Nephron (organoid): ENCODE measurements at regions not wholly inside any gene's neighbourhood (a gene's known extent, or its start where the extent isn't known, plus 50 kb on each side); places are given as distances from the start of the nearest gene placed in this dataset.
"Not testable (repeated sequence)": the region's sequence is repeated elsewhere in the genome, so short reads cannot be mapped to it uniquely, and the experiment has no call there.

Experiments used
- H3K27ac Mint-ChIP-seq, 3 experiments: 2 replicates each; pipeline ENCODE4 v1.8.0; 2020; ENCODE audit warnings: mixed read lengths in 3 of 3, mild to moderate bottlenecking in 2 of 3, moderate library complexity in 1 of 3
- H3K27me3 Mint-ChIP-seq: 2 replicates; pipeline ENCODE4 v1.8.0; 2021; ENCODE audit warnings: low read depth, mild to moderate bottlenecking, moderate library complexity, mixed read lengths
- H3K36me3 Mint-ChIP-seq: 2 replicates; pipeline ENCODE4 v1.8.0; 2020; ENCODE audit warnings: low read depth, mixed read lengths
- H3K4me1 Mint-ChIP-seq: 2 replicates; pipeline ENCODE4 v1.8.0; 2020; ENCODE audit warnings: mixed read lengths
- H3K4me3 Mint-ChIP-seq, 3 experiments: 2 replicates each; pipeline ENCODE4 v1.8.0; 2020; ENCODE audit warnings: mild to moderate bottlenecking in 3 of 3, mixed read lengths in 3 of 3, moderate library complexity in 2 of 3
- H3K9me3 Mint-ChIP-seq: 2 replicates; pipeline ENCODE4 v1.8.0; 2020; ENCODE audit warnings: mixed read lengths
- TF ChIP-seq, protein P1 (sequence below), 3 experiments: fragments of 200-600 bp; sonication (generic); IDR thresholded peaks; one replicate each; pipeline ENCODE4 v1.5.0; 2021; ENCODE audit warnings: antibody characterized with exemption in 3 of 3; ENCODE audit not compliant: unreplicated experiment in 3 of 3

DNA sequence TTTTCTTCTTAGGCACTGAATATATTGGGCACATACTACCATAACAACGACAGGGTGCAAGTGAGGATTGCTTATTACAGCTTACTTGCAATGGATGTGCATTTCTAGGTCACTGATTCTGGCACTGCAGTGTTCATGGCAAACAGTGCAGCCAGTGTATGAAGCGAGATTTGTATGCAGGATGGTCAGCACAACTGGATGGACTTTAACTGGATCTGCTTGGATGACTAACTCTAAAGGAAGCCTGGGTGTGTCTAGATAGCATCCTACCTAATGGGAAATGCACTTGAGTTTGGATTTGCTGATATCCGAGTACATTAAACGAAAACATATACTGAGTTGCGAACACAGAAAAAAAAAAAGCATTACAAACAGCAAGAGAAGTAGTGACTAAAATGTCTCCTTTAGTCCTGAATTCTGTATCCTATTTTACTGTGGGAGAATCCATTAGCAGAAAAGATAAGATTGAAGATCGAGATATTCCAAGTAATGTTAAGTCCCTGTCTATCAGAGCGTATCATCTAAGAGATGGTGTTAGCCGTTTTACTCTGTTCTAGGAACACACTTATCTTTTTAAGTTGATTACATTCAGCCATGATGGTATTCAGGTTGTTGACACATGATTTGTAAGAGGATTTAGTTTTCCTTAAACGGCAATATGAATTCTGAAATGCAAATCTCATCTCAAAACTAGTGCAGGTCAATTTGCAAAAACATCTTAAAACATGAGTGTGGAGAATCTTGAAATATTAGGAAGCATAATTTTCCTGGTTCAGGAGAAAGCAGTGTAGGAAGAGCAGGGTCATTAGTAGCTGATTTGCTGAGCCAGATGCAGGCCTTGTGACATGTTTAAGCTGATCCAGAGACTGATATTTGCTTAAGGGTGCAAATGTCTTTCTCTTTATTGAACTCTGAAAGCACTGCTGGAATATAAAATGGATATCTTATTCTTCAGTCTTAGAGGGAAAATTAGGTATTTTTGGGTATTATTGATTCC lies 142.6 kb upstream of the CPHXL start:
- Mint-ChIP-seq H3K27me3 (no peaks in the 10 kb centered on the region), H3K9me3 (no peaks in the 10 kb centered on the region), H3K27ac (no peak overlapping the region), H3K4me3 (no peak overlapping the region), H3K4me1 (no peaks in the 10 kb centered on the region), H3K36me3 (no peaks in the 10 kb centered on the region)
- TF ChIP-seq, protein P1, sequence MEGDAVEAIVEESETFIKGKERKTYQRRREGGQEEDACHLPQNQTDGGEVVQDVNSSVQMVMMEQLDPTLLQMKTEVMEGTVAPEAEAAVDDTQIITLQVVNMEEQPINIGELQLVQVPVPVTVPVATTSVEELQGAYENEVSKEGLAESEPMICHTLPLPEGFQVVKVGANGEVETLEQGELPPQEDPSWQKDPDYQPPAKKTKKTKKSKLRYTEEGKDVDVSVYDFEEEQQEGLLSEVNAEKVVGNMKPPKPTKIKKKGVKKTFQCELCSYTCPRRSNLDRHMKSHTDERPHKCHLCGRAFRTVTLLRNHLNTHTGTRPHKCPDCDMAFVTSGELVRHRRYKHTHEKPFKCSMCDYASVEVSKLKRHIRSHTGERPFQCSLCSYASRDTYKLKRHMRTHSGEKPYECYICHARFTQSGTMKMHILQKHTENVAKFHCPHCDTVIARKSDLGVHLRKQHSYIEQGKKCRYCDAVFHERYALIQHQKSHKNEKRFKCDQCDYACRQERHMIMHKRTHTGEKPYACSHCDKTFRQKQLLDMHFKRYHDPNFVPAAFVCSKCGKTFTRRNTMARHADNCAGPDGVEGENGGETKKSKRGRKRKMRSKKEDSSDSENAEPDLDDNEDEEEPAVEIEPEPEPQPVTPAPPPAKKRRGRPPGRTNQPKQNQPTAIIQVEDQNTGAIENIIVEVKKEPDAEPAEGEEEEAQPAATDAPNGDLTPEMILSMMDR (IDR thresholded peaks at IDR 0.05; ENCODE audit: unreplicated experiment in 3 of 3), result no peak

DNA sequence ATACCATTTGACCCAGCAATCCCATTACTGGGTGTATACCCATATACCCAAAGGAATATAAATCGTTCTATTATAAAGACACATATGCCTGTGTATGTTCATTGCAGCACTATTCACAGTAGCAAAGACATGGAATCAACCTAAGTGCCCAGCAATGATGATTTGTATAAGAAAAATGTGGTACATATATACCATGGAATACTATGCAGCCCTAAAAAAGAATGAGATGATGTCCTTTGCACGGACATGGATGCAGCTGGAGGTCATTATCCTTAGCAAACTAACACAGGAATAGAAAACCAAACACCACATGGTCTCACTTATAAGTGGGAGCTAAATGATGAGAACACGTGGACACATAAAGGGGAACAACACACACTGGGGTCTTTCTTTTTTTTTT lies 155.0 kb upstream of the CPHXL start:
- not testable (repeated sequence) for H3K4me3 Mint-ChIP-seq, H3K27me3 Mint-ChIP-seq, H3K27ac Mint-ChIP-seq, H3K4me1 Mint-ChIP-seq, H3K36me3 Mint-ChIP-seq
- peaks cover 11% of the 10 kb centered on the region for H3K9me3 Mint-ChIP-seq

DNA sequence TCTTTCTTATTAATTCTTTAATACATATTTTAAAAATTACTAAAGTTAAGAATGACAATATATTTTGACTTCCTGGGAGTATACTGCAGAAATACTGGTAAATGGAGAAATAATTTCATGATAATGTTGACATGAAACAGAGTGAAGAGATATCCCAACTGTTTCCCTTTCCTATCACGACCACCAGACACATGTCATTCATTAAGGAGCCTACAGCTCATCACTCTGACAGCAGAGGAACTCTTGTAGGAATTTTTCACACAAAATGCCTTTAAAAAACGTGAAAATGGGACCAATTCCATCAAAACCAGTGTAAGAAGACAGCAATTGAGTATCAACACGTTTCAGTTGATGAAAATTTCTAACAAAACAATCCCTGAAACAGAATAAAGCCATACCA lies 172.9 kb upstream of the CPHXL start:
- H3K9me3 Mint-ChIP-seq, result no peaks in the 10 kb centered on the region
- no peaks in the 10 kb centered on the region for H3K27me3 Mint-ChIP-seq
- TF ChIP-seq, protein P1 (IDR thresholded peaks at IDR 0.05; ENCODE audit: unreplicated experiment in 3 of 3), result no peak
- H3K36me3 Mint-ChIP-seq, result no peaks in the 10 kb centered on the region
- no peak overlapping the region for H3K27ac Mint-ChIP-seq
- H3K4me1 Mint-ChIP-seq, result no peaks in the 10 kb centered on the region
- H3K4me3 Mint-ChIP-seq, result no peak overlapping the region

DNA sequence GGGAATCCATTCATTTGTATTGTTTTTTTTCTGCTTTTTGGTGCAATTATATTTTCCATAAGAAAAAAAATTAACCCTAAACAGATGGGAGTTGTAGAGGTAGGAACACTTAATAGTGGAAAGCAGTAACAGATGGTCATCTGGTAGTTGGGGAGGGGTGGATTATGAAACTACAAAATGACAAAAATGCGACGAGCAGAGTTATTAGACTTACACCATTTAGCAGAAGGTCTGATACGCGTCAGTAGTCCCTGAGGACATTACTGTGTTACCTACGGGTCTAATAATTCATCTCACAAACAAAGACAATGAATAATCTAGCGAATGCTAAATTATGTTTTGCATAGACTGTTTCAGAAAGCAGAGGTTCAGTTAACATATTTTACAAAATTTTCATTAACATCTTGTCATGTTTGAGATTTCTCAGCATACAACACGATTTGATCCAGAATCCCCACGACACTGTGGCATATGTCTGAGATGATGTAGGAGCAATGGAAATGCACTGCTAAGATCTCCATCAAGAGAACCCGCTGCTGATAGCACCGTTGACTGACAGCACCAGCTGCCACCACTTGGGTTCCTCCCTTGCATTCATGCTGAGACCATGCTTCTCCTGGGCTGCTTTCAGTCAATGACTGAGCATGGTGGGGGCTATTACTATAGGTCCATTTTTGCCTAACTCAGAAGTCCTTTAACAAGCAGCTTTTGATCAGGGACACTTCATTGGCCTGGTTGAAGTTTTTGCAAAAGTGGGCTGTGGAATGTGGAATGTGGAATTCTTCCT lies 182.2 kb upstream of the CPHXL start:
- H3K9me3 Mint-ChIP-seq, result no peaks in the 10 kb centered on the region
- TF ChIP-seq, protein P1 (IDR thresholded peaks at IDR 0.05; ENCODE audit: unreplicated experiment in 3 of 3), result no peak
- no peaks in the 10 kb centered on the region for H3K27me3 Mint-ChIP-seq
- no peak overlapping the region for H3K4me3 Mint-ChIP-seq
- no peak overlapping the region for H3K27ac Mint-ChIP-seq
- no peaks in the 10 kb centered on the region for H3K36me3 Mint-ChIP-seq
- no peaks in the 10 kb centered on the region for H3K4me1 Mint-ChIP-seq

DNA sequence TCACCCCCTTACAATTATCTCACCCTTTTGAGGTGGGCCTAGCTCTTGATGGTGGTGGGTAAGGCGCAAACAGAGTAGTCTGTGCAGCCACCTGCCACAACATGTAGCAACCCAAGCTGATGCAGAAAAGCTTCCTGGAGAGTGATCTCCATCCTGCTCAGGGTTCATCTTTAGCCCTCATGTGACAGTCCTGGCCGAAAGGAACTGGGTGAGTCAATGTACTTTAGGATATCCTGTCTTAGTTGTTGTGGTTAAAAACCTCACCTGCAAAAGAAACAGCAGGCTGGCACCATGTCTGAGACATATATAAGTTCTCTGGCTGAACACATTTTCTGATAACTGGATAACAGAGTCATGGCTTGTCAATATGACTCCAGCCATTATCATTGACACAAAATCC lies 183.5 kb upstream of the CPHXL start:
- H3K4me3 Mint-ChIP-seq, result no peak overlapping the region
- no peaks in the 10 kb centered on the region for H3K36me3 Mint-ChIP-seq
- H3K27me3 Mint-ChIP-seq, result no peaks in the 10 kb centered on the region
- H3K27ac Mint-ChIP-seq, result no peak overlapping the region
- H3K9me3 Mint-ChIP-seq, result no peaks in the 10 kb centered on the region
- TF ChIP-seq, protein P1 (IDR thresholded peaks at IDR 0.05; ENCODE audit: unreplicated experiment in 3 of 3), result no peak
- no peaks in the 10 kb centered on the region for H3K4me1 Mint-ChIP-seq

DNA sequence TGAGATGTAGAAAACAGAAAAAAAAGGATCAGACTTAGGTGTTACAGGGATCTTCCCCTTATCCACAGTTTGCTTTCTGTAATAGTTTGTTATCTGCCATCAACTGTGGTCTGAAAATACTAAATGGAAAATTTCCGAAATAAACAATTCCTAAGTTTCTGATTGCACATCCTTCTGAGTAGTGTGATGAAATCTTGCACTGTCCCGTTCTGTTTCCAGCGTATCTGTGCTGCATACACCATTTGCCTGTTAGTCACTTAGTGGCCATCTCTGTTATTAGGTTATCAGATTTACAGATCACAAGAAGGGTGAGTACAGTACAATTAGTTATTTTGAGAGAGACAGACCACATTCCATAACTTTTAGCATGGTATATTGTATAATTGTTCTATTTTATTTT lies 185.6 kb upstream of the CPHXL start:
- TF ChIP-seq, protein P1 (IDR thresholded peaks at IDR 0.05; ENCODE audit: unreplicated experiment in 3 of 3), result no peak
- H3K4me1 Mint-ChIP-seq, result peaks cover 13% of the 10 kb centered on the region
- H3K36me3 Mint-ChIP-seq, result no peaks in the 10 kb centered on the region
- no peaks in the 10 kb centered on the region for H3K9me3 Mint-ChIP-seq
- no peak overlapping the region for H3K4me3 Mint-ChIP-seq
- no peak overlapping the region for H3K27ac Mint-ChIP-seq
- H3K27me3 Mint-ChIP-seq, result no peaks in the 10 kb centered on the region
